GM21576 (cell line): ENCODE measurements at regions not wholly inside any gene's neighbourhood (a gene's known extent, or its start where the extent isn't known, plus 50 kb on each side); places are given as distances from the start of the nearest gene placed in this dataset.
"Not testable (repeated sequence)": the region's sequence is repeated elsewhere in the genome, so short reads cannot be mapped to it uniquely, and the experiment has no call there.

Experiments used
- ATAC-seq: cut with Tn5 transposase; IDR thresholded peaks from one replicate; pipeline ENCODE4 v1.9.1; 2021; ENCODE audit warnings: mild to moderate bottlenecking, moderate library complexity; ENCODE audit not compliant: unreplicated experiment

DNA sequence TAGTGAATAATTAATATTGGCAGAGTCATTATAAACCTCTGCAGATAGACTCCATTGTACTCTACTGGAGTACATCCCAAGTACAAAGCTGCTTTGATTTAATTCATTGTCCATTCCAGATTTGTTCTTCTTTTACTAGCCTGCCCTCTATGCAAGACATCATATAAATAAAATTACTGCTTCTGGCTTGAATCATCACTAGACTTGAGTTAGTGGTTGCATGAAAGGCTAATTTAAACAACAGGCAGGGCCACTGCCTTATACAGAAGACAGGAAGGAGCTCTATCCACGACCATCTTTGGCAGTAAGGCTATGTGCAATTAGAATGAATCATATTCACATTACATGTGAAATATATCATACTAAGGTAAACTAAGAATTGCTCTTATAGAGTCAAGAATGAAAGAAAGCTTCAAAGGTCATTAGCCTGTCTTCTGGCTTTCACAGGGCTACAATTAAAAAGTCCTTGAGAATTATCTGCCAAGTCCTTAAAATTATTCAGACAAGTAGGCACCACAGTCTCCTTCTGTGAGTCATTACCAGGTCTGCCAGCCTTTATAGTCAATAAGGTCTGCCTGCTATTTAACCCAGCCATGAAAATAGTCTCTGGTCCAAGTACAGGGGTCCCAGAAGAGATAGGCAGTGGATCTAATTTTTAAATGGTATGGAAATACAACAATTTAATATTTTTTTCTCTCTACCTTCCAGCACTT lies 631.8 kb downstream of the TMTC2 start:
- ATAC-seq, result no peak

DNA sequence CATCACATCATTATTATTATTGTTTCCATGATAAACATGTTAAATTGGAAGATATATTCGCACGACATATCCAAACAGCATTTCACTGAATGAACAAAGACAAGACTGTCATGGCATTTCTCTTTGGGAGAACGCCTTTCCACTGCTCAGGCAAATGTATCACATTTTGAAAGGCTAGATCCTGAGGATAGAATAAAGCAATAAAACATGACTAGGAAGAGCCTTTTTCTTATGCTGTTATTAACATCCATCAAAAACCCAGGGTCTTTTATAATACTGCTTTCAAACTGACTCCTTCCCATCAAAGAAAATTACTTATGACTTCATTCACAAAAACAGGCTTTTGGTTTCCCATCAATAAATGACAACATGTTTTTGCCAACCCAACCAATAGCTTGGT lies 630.9 kb downstream of the TMTC2 start:
- no peak for ATAC-seq

DNA sequence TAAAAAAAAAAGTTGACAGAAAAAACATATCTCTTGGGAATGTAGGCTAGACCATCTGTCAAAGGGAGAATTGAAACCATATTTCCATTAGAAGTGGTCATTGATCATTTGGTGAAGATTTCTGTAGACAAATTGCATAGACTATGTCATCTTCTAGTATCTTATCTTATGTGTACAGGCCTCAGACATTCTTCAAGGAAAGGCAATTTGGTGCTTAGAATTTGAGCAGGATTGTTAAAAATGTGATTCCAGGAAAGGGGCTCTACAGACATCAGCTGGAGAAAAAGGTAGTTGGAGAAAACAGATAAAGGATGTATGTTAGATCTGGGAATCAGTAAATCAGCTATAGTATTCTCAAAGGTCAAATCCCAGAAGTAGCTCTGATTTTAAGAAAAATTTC lies 627.1 kb downstream of the TMTC2 start:
- ATAC-seq, result no peak

DNA sequence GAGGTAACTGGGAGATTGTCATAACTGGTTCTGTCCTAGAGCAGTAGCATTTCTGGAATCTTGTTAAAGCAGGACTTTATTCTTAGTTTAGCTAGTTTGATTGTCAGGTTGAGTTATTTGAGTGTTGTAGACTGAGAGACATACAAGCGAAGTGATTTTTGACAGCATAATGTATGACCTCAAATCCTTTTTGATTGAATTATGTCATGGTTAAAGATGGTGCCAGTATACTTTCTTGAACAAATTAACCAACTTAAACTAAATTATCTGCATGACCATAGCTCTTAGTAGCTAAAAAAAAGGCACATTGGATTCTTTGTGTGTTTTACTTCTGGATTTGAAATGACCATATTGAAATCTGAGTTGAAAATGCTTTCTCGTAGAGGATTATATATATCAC lies 626.6 kb downstream of the TMTC2 start:
- no peak for ATAC-seq

DNA sequence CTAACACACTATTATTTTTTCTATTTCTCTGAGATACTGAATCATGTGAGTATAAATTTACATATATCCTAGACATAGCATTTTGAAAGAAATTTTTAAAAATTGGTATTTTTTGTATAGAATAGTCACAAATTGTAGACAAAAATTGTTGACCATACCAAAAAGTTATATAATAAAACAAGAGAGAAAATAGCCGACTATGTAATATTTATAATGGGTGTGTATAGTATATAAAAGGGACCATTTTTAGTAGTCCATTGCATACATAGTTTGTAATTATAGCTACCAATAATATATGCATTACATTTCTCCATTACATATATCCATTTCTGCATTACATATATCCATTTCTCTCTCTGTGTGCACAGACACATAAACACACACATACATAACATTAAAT lies 590.2 kb downstream of the TMTC2 start:
- ATAC-seq, result no peak

DNA sequence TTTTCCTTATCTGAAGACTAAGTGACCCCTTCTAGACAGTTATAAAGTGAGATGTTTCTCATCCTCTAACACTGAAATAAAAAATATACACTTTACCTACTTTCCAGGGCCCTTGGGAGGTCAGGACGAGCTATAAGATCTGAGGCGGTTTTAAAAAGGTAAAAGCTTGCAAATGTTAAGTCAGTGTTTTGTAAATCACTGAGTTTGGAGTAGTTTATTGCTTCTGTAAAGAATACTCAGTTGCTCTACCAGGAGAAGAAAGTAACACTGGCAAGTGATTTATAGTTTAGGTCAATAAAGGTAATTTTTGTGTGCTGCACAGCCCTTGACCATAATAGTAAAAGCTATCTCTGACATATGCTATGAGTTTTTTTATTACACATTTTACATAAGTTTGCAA lies 584.5 kb downstream of the TMTC2 start:
- ATAC-seq, result no peak

DNA sequence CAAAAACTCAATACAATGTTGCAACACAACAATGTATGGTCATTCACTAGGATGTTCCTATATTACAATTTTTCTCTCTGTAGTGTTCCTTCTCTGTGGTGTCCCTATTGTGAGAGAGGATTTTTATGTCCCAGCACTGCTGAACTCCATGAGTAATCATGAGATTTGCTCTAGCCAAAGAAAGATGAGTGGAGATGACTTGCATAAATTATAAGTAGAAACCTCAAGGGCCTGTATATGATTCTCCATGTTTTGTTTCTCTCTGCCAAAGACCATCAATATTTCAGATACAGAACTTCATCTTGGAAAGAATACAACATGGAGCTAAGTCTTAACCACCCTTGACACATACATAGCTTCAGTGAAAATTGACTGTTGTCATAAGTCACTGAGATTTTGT lies 579.1 kb downstream of the TMTC2 start:
- ATAC-seq, result no peak

DNA sequence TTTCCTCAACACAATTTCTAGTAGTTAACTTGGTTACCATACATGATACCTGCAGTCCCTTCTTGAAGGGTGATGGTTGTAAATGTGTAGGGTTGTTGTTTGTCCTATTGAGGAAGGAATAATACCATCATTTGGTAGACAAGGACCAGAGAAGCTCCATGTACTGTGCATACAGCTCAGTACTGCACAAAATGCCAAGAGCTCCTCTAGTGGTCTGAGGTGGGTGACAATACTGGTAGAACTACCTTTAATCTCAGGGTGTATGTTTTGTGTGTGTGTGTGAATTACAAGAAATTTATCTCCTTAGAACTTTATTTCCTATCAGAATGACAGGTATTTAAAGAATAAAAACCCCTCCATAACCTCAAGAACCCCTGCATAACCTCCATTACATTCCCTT lies 575.3 kb downstream of the TMTC2 start:
- ATAC-seq, result no peak

DNA sequence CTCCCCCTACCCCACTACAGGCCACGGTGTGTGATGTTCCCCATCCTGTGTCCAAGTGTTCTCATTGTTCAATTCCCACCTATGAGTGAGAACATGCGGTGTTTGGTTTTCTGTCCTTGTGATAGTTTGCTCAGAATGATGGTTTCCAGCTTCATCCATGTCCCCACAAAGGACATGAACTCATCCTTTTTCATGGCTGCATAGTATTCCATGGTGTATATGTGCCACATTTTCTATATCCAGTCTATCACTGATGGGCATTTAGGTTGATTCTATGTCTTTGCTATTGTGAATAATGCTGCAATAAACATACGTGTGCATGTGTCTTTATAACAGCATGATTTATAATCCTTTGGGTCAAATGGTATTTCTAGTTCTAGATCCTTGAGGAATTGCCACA lies 573.4 kb downstream of the TMTC2 start:
- ATAC-seq, result not testable (repeated sequence)

DNA sequence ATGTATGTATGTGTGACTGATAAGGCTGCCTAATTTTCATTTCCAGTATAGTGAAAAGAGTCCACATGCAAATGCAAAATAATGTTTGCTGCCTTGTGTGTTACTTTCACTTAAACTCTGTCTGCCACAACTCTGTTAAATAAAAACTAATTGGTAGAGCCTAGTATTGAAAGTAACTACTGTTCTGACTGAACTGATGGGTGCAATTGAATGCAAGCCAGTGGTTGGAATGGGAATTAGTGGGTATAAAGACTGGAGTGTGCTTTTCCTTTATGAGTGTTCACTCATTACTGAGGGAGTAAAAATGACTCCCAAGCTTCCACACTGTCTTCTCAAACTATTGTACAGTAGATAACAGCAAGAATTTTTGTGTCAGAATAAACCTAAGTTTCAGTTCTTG lies 571.0 kb downstream of the TMTC2 start:
- ATAC-seq, result no peak

DNA sequence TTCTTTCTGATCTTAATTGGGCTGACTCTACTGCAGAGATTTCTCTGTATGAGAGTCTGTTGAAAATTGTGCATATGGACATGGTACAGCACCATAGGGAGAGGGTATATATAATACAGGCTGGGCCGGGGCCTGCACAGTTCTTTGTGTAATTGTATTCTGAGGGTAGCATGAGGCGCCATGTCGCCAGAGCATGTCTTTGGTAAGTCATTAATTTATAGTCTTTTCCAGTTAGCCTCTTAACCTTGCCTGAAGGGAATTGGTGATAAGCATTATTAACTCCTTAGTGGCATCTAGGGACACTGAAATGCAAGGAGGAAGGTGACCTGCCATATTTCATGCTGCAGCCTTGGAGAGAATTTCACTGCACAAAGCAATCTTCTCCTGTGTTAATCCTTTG lies 569.9 kb downstream of the TMTC2 start:
- no peak for ATAC-seq

DNA sequence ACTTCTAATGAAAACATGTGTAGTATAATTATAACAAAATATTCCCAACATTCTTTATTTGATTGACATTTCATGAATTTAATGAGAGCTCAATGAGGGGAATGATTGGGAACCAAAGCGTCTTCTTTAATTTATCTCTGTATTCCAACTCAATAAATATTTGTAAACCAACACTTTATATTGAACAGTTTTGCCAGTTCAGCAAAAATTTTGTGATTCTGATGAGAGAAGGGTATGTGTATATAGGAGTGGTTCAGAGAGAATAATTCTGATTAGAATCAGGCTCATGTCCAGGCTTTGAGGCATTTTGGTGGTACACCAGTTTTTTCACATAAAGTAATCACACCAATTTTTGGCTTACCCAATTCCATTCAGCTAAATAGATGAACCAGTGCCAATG lies 564.2 kb downstream of the TMTC2 start:
- ATAC-seq, result no peak

DNA sequence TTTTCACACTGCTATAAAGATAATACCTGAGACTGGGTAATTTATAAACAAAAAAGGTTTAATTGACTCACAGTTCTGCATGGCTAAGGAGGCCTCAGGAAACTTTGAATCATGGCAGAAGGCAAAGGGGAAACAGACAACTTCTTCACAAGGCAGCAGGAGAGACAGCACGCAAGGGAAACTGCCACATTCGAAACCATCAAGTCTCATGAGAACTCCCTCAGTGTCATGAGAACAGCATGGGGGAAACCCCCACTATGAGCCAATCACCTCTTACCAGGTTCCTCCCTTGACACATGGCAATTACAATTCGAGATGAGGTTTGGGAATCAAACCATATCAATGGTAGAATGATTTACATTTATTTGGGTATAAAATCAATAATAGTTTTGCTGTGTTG lies 558.5 kb downstream of the TMTC2 start:
- no peak for ATAC-seq

DNA sequence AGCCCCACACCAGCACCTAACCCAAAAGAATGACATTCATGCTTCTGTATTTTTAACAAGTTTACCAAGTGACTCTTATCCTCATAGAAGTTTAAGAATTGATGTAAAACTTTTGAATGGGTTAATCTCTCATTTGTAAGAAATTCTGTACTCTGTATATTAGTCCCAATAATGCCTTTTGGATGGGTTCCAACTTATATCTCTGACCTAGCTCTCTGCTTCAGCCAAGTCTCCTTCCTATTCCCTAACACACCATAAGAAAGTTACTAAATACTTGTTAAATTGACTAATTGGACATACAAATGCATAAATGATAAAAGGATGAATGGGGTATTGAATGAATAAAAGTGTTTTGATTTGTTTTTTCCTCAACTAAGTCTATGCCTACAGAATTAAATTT lies 557.3 kb downstream of the TMTC2 start:
- no peak for ATAC-seq

DNA sequence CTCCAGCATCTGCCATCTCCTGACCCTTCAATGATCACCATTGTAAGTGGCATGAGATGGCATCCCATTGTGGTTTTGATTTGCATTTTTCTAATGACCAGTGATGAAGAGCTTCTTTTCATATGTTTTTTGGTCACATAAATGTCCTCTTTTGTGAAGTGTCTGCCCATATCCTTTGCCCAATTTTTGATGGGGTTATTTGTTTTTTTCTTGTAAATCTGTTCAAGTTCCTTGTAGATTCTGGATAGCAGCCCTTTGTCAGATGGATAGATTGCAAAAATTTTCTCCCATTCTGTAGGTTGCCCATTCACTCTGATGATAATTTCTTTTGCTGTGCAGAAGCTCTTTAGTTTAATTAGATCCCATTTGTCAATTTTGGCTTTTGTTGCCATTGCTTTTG lies 547.3 kb downstream of the TMTC2 start:
- ATAC-seq, result not testable (repeated sequence)

DNA sequence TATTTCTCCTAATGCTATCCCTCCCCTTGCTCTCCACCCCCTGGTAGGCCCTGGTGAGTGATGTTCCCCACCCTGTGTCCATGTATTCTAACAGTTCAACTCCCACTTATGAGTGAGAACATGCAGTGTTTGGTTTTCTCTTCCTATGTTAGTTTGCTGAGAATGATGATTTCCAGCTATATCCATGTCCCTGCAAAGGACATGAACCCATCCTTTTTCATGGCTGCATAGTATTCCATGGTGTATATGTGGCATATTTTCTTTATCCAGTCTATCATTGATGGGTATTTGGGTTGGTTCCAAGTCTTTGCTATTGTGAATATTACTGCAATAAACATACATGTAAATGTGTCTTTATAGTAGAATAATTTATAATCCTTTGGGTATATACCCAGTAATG lies 540.3 kb downstream of the TMTC2 start:
- ATAC-seq, result not testable (repeated sequence)

DNA sequence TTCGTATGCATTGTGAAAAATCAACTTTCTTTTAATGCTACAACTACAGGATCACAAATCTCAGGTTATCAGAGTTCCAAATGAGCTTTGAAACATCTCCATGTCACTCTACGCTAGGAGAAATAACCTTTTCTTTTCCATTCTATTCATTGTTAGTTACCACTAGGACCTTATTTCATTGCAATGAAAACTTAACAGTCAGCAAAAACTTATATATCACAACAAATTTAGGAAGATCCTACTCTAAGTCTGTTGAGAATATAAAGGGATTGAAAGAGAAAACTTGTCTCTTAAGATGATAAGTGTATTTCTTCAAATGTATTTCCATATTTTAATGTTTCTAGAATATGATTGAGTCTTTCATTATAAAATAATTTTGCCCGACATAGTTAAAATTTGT lies 539.1 kb downstream of the TMTC2 start:
- no peak for ATAC-seq

DNA sequence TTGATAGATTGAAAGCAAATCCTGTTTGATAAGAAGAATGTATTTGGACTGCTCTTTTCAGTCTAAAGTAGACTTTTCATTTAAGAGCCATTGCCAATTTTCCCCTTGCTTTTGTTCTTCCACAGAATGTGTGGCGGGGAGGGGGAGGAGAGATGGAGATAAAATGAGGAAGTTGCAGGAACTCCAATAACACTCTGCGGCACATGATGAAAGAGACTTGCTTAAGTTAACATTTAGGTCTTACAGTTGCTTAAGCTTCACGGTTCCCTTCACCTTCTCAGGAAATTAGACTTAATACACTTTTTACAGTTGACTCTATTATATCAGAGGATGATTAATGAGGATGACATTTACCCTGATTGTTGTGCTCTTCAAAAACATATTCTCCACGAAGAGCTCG lies 537.3 kb downstream of the TMTC2 start:
- ATAC-seq, result no peak

DNA sequence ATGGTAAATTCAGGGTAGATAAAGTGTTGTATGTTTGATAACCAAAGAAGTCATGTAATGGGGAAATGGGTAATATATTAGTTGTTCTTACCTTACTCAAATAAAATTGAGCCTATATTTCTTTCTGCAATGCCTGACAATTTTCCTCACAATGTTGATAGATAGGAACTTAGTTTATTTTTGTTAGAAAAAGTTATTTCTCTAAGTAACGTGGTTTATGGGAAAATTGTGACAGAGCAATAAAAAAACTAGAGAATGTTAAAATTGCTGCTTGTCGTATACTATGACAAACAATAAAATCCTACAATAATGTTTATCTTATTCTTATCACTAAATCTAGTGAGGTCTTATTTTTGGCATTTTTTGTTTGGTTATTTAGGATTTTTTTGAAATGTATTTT lies 534.1 kb downstream of the TMTC2 start:
- ATAC-seq, result no peak

DNA sequence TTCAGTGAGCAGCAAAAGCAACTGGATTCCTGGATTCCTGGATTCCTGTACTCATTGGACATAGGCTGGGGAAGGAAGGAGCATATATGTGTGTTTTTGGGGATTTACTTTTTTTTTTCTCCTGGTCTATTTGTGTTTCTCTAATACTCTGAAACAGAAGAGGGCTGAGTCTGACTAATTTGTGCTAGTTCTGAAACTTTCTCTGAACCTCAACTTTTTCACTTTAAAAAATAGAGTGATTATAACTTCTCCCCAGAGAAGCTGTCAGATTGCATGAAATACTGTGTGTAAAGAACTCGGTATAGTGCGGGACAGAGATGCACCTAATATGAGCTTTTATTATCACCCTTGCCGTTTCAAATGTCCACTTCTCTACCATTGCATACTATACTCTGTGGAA lies 529.5 kb downstream of the TMTC2 start:
- no peak for ATAC-seq

DNA sequence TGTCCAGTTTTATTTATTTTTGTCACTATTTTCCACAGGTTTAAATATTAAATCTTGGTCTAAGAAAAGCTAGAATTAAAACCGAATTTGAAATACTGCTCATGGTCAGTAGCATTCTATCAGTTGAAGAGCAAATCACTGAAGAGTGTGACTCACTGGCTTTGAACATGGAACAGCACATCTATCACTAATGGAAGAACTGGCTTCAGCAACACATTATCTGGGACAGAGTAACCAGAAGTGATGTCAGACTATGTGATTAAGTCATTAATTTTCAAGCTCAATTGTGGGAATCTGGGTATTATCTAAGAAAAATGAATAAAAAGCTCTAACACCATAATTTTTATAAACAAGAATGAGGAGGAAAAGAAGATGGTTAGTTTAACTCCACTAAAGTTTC lies 527.5 kb downstream of the TMTC2 start:
- no peak for ATAC-seq

DNA sequence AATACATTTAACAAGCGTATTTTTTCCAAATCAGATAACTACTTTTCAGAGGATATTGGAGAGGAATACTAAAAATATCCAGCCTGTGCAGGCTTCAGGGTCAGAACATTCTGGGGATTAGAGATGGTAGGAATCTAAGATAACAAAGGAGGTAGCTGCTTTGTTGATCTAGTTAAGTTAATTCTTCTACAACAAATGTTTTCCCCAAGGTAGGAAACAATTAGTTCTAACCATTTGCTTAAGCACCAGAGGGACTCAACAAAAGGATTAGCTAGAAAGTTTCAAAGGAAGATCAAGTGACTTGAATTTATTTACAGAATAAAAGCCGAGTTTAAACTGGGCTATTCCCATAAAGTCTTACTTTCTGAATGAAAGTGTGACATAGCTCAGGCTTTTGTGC lies 524.2 kb downstream of the TMTC2 start:
- ATAC-seq, result no peak

DNA sequence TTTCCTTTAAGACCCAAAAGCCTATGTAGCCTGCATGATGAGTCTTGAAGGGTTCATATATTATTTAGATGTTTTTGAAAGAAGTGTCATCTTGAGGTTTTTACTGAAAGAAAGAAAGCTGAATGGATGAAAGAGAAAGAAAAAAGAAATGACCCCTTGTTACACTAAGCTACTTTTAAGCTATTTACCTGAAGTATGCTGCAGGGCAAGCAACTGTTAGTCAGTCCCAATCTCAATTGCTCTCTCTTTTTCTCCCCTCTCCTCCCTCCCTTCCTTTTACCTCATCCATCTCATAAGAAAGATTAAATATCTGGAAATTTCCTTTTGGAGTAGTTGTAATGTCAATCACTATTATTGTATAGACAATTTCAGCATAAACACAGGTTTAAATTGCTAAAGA lies 512.4 kb downstream of the TMTC2 start:
- ATAC-seq, result no peak
